ENCODE measurements at regions not wholly inside any gene's neighbourhood (a gene's known extent, or its start where the extent isn't known, plus 50 kb on each side); places are given as distances from the start of the nearest gene placed in this dataset.

GRCh38 chrX:39667736-39668482, 429.8 kb downstream of the BCOR start:
- Histone ChIP-seq H3K4me3 (ENCODE audit: low read depth, low read length) (no peak overlapping the region), H3K27ac (ENCODE audit: extremely low read depth, low read depth, low read length) (no peak overlapping the region; the same call in 1 of the 2 replicates), H3K9me3 (ENCODE audit: control insufficient read depth, insufficient read depth, low read depth, low read length) (no peaks in the 10 kb centered on the region), H3K36me3 (ENCODE audit: control insufficient read depth in 2 of 2, insufficient read depth in 1 of 2, low read length in 2 of 2) (no peaks in the 10 kb centered on the region), H3K4me1 (ENCODE audit: control insufficient read depth, insufficient read depth, low read length) (0 out of 2 replicates have a peak, but pooled peaks cover 4% of the 10 kb centered on the region)
- CTCF ChIA-PET: interaction anchor here (0.6 to 1.1 kb wide), 3 partner anchors 14 to 530 kb away, joined by 3 to 5 read pairs (median 3); no protein-coding TSS in a partner anchor
- POLR2A ChIA-PET: no interaction called here
- TF ChIP-seq ATF2 (tag by site-specific recombination; IDR thresholded peaks at IDR 0.05; ENCODE audit: low read depth) (peak; percentile 37), ZNF621 (tag by site-specific recombination; IDR thresholded peaks at IDR 0.05) (no peak), ZXDB (tag by site-specific recombination; IDR thresholded peaks at IDR 0.05) (no peak), ZNF837 (tag by site-specific recombination; IDR thresholded peaks at IDR 0.05) (no peak), OSR2 (tag by site-specific recombination; IDR thresholded peaks at IDR 0.05) (peak; percentile 62), SP7 (tag by site-specific recombination; IDR thresholded peaks at IDR 0.05) (no peak), ZBTB48 (tag by site-specific recombination; IDR thresholded peaks at IDR 0.05) (peak; percentile 98)

- H3K36me3 ChIP-seq (ENCODE audit: control insufficient read depth in 2 of 2, insufficient read depth in 1 of 2, low read length in 2 of 2): no peaks in the 10 kb centered on the region
- no peak overlapping the region for H3K4me3 ChIP-seq (ENCODE audit: low read depth, low read length)
- no peak for TF ChIP-seq FEZF1 (tag by site-specific recombination; IDR thresholded peaks at IDR 0.05)
- TF ChIP-seq ZNF202 (tag by site-specific recombination; IDR thresholded peaks at IDR 0.05; ENCODE audit: borderline replicate concordance): no peak
- no peak for TF ChIP-seq GLIS1 (tag by site-specific recombination; IDR thresholded peaks at IDR 0.05)
- no peak for TF ChIP-seq PRDM1 (tag by site-specific recombination; IDR thresholded peaks at IDR 0.05)
- TF ChIP-seq ZNF473 (tag by site-specific recombination; IDR thresholded peaks at IDR 0.05): no peak
- TF ChIP-seq ZSCAN4 (tag by site-specific recombination; IDR thresholded peaks at IDR 0.05): no peak
- no peak for TF ChIP-seq WT1 (tag by site-specific recombination; IDR thresholded peaks at IDR 0.05)
- no peak for TF ChIP-seq ZNF404 (tag by site-specific recombination; IDR thresholded peaks at IDR 0.05)
- TF ChIP-seq ZNF114 (tag by site-specific recombination; IDR thresholded peaks at IDR 0.05): no peak
- TF ChIP-seq ZNF211 (tag by site-specific recombination; IDR thresholded peaks at IDR 0.05; ENCODE audit: low read depth): no peak
- no peak for TF ChIP-seq ZNF768 (tag by site-specific recombination; IDR thresholded peaks at IDR 0.05)
- H3K27ac ChIP-seq (ENCODE audit: extremely low read depth, low read depth, low read length): no peak overlapping the region
- H3K9me3 ChIP-seq (ENCODE audit: control insufficient read depth, insufficient read depth, low read depth, low read length): no peaks in the 10 kb centered on the region
- CTCF ChIA-PET: no interaction called here
- POLR2A ChIA-PET: no interaction called here
- 0 out of 2 replicates have a peak, but pooled peaks cover 4% of the 10 kb centered on the region for H3K4me1 ChIP-seq (ENCODE audit: control insufficient read depth, insufficient read depth, low read length)
Observed at GRCh38 chrX:39669668-39670067, 428.1 kb downstream of the BCOR start.

GRCh38 chrX:39670281-39670680, 427.5 kb downstream of the BCOR start:
- H3K4me3 ChIP-seq (ENCODE audit: low read depth, low read length): no peak overlapping the region
- H3K4me1 ChIP-seq (ENCODE audit: control insufficient read depth, insufficient read depth, low read length): 0 out of 2 replicates have a peak, but pooled peaks cover 4% of the 10 kb centered on the region
- H3K36me3 ChIP-seq (ENCODE audit: control insufficient read depth in 2 of 2, insufficient read depth in 1 of 2, low read length in 2 of 2): no peaks in the 10 kb centered on the region
- POLR2A ChIA-PET: interaction anchor here (0.7 to 0.9 kb wide), 2 partner anchors 343 to 435 kb away, joined by 3 read pairs; no protein-coding TSS in a partner anchor
- no peaks in the 10 kb centered on the region for H3K9me3 ChIP-seq (ENCODE audit: control insufficient read depth, insufficient read depth, low read depth, low read length)
- CTCF ChIA-PET: no interaction called here
- H3K27ac ChIP-seq (ENCODE audit: extremely low read depth, low read depth, low read length): no peak overlapping the region
- TF ChIP-seq OVOL3 (tag by site-specific recombination; IDR thresholded peaks at IDR 0.05): no peak
- TF ChIP-seq ZNF2 (tag by site-specific recombination; IDR thresholded peaks at IDR 0.05): no peak
- TF ChIP-seq ZBTB8A (tag by site-specific recombination; IDR thresholded peaks at IDR 0.05): no peak
- TF ChIP-seq ZNF473 (tag by site-specific recombination; IDR thresholded peaks at IDR 0.05): no peak
- TF ChIP-seq ZNF626 (tag by site-specific recombination; IDR thresholded peaks at IDR 0.05): no peak
- no peak for TF ChIP-seq SP7 (tag by site-specific recombination; IDR thresholded peaks at IDR 0.05)
- no peak for TF ChIP-seq INSM2 (tag by site-specific recombination; IDR thresholded peaks at IDR 0.05)
- TF ChIP-seq PRDM6 (tag by site-specific recombination; IDR thresholded peaks at IDR 0.05): no peak

Data from HEK293 (cell line).